ENCODE measurements at regions not wholly inside any gene's neighbourhood (a gene's known extent, or its start where the extent isn't known, plus 50 kb on each side); places are given as distances from the start of the nearest gene placed in this dataset.
A peak's percentile ranks its signal among the peaks of the same experiment; 100 is the strongest.

DNA sequence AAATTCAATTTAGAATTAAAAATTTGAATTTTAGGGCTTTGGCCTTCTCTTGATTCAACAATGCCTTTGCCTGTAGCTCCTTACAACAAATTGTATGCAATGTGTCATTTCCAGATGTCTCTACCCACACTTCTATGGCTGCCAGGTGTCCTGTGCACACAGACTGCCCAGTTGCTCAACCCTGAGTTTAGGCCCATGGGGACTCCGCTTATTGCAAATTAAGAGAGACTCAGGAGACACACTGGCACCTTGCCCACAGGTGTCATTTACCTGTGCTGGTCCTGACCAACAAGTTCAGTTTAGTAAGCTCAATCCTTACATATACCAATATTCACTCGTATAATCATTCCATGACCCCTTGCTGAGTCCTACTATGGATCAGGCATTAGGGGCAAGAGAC is 236.1 kb downstream of the OMA1 start:
- DNase-seq = no peak

DNA sequence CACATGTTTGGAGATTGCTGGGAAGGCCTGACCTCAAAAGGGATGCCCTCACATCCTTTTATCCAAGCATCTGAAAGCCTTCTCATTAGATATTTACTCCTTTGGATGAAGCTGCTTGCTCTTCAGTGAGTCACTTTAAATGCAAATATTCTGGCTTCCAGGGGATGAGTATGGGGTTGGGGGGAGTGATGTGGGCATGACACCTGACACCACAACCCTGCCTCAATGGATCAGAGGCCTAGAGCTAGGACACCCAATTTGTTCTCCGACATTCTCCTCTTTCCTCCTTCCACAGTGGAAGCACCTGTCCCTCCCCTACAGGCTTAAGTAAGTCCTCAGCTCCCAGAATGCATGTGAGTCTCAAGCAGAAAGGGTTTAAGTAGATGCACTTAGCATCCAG is 238.3 kb downstream of the OMA1 start:
- no peak for DNase-seq

DNA sequence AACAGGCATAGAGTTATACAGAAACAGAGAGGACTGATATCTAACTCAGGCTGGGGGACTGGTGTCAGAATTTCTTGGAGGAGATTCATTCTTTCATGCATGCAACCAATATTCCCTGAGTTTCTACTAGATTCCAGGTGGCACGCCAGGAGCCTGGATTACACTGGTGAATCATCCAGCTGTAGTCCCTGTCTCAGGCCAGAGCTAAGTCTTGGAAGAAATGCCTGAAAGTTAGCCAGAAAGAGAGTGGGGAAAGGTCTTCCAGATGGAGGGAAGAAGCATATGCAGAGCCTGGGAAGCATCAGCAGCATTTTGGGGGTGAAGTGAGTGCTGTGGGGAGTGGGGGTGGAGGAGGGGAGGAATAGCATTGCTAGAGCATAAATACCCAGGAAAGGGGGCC is 239.1 kb downstream of the OMA1 start:
- DNase-seq = no peak

DNA sequence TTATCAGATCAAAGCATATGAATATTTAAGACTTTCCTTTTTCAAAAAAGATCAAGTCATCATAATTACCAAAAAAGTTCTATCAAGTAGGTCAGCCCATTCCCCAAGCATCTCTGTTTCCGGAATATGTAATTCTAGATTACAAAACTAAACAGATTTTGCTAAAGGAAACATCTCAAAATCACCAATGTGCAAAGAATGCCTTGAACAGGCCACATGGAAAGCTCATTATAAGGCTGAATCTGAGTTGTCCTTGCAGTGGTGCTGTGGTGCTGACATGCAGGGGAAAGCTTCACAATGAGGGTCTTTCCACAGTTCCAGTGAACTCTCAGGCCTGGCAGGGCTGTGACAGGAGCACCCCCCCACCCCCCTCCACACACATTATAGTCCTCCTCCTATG is 240.9 kb downstream of the OMA1 start:
- DNase-seq = no peak

DNA sequence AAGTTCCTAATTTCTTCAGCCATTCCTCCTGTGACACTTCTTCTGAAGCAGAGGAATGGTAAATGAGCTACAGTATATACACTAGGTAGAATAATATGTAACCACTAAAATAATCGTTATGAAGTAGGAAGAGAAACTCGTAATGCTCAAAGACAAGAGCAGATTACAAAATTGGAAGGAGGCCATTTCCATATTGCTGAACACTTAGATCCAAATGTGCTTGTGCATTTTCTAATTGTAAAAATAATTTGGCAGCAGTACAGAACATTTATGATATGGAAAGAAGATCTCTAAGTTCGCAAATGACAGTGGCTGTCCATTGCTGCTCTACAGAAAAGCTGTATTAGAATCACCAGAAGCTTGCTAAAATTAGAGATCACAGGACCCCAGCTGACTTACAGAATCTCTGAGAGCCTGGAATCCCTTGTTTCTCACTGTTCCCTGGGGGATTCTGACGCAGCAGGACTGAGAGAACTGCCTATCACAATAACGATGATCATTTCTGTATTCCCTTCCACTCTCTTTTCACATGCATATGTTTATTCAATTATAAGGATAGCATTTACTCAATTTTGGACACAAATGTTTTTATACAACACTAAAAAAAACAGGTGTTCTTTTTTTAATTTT is 242.1 kb downstream of the OMA1 start:
- no peak for DNase-seq

DNA sequence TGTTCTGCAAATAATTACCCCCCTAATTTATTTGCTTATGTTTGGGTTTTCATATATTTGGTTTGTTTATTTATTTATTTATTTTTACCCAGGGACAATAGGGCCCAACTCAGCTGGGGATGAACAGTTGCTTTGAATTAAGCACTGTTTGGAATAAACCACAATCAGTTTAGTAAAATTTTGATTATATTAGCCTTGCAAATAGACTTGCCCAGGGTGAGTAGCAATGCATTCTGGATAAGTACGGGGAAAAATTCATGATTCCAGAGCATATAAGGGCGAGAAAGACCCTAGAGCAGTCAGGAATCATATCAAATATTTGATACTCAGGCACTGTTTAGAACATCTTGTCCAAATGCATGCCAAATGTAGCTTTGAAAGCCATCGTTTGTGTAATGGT is 242.7 kb downstream of the OMA1 start:
- no peak for DNase-seq

DNA sequence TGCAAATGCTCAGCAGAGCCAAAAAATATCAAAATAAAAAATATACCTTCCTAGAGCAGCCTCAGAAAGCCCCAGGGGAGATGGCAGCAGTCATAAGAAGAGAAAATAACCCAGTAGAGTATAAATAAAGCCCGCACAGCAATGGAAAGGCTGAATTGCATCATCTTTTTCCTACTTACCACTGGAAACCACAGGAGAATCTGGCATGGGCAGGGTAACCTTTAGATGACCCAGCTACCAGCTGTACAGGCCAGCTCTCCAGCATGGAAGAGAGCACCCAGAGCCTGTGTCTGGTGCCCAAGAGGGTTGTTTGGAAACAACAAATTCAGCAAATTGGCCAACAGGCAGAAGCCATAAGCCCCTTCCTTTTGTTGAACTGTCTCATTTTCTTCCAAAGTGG is 253.1 kb downstream of the OMA1 start:
- no peak for DNase-seq

DNA sequence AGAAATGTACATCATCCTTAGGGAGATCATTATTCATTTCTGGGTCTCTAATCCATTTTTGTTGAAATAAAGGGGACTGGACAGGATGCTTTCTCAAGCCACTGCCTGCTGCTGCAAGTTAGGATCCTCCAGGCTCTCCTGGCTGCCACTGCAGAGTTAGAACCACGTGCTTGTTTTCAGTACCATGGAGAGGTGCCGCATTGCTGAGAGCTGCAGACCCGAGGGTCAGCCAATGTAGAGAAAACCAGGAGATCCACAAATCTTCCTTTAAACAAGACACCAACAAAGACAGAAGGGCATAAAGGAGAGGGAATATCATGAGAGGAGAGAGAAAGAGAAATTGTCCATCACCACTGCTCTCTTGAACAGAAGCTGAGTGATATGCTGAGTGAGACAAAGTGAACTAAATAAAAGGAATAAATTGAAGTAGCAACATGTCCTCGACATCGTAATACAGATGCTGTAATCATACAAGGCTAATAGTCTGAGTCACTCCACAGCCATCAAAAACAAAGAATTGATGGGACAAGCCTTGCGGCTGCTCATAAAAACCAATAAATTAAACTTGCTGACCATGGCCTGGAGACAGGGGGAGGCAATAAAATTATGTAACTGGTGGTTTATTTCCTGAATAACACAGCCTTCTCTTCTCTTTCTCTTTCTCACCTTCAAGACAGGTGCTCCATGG is 255.7 kb downstream of the OMA1 start:
- no peak for DNase-seq

DNA sequence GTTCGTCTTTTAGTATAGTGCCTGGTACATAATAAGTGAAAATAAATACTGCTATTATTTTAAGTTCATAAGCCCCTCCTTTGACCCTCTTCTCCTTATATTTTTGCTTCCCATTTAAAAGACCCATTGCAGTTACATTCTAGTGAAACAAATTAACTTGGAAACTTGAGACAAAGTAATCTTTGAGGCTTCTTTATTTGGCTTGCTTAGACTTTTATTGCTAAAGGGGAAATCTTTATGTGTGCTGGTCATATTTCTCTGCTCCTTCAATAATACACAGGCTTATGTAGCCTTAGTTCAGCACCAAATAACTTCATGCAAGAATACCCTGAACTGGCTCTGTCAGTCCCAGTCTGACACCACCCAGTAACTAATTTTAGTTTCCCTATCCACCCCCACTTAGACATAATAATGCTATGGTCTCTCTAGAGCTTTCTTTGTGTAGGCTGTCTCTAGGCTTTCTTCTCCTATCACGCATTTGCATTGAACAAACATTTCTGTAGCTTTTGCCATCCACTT is 257.8 kb downstream of the OMA1 start:
- no peak for DNase-seq

DNA sequence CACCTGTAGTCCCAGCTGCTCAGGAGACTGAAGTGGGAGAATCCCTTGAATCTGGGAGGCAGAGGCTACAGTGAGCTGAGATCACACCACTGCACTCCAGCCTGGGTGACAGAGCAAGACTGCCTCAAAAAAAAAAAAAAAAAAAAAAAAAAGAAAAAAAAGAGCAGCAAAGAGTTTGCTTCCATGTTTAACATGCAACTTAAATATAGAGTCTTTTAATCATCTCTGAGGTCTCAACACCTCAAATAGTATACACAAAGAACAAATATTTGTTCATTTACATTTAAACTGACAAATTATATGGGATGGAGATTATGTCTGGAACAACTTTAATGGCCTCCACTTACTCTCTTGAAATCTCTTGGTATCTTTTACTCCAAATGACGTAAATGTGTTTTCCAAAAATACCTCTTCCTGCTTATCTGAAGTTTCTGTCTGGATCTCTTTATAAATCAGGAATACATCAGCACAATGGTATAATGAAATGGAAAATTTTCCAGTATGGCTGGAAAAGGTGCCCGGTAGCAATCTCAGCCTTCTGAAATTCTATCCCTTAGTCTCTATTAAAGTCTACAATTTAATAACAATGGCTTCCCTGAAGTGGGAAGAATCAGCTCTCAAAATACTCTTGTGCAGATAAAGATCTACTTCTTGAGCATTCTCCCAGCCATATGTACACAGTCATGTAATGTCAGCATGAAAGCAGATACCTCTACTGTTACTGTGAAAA is 258.5 kb downstream of the OMA1 start:
- no peak for DNase-seq

DNA sequence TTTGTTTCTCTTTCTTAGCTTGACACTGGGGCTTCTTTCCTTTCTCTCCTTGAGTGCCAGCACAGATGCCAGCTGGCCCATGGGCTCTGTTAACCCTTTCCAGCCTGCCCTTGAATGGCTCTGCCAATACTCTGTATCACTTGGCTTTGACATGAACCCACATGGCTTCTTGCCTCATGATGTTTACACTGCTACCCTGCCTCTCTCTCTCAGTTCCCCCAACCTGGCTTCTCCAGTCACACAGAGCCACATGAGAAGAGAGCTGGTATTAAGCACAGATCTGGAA is 262.4 kb downstream of the OMA1 start:
- DNase-seq = no peak

DNA sequence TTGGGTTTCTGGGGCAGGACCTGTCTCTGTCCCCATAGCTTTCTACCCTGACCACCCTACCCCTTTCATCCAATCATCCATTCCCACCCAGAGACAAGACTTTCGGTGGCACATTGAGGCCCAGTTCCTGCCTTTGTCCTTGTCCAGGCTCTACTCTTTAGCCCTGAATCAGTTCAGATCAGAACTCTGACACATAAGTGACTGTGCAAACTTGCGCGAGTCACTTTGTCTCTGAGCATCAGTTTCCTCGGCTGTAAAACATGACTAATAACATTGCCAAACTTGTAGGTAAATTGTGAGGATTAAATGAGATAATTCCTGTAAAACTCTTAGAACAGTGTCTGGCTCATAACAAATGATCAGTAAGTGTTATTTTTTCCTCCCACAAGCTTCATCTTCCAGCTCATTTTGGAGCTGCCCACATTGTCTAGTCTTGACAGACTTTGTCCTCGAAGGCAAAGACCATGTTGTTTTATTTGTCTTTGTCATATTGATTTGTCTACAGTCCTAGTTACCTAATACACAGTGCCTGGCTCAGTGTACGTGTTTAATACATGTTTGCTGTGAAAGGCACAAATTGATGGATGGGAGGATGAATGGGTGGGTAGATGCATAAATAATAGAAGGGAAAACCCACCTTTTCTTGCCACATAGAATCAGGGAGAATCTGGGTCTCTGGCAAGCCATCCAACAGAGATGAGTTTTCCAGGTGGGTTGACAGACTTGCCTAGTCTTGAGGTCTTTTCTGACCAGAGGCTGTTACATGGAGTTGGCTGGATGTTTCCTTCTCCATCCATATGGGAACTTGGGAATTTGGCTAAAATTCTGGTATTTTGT is 262.9 kb downstream of the OMA1 start:
- DNase-seq = no peak

DNA sequence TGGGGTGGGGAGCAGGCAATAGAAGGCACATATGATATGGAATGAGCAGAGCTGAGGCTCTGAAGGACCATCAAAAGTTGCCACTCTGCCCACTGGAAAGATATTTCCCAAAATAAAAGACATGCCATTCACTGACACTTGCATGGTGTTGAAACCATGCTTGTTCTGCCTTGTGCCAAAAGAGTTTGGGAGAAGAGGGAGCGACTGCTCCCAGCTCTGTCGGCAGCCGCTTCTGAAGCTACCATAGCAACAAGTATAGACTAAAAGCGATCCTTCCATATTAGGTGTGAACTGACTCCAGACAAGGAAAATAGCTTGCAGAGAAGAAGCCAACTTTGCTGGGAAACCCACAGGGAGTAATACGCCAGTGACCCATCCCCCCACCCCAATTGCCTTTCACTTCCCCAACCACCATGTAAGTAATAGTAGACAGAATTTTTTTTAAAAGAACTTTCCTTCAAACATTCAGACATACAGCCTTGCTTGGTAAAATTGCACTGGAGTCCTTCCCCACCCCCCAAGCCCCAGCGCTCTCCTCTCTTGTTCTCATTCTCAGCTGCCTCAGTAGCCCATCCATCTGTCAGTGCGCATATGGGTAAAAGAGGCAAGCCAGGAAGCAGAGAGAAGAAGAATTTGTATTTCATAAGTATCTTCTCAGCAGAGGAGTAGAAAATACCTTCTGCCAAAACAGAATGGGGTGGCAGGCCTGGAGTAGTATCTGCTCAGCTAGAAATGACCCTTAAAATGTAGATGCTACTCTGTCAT is 263.7 kb downstream of the OMA1 start:
- DNase-seq = no peak

DNA sequence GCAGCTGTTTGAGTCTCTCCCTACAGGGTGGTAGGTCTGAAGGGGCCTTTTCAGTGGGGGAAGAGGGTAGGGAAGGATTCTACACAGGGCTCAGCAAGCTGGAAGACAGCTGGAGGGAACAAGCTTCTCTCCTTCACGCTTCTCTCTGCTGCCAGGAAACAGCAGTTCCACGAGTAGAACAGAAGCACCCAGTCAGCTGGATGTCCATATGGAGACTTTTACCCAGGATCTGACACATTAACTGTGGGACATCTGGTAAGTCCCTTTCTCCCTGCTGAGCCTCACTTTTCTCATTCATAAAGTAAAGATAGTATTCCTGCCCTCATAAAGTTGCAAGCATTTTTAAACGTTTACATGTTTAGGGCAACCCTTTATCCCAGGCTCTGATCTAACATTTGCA is 280.3 kb downstream of the OMA1 start:
- no peak for DNase-seq

DNA sequence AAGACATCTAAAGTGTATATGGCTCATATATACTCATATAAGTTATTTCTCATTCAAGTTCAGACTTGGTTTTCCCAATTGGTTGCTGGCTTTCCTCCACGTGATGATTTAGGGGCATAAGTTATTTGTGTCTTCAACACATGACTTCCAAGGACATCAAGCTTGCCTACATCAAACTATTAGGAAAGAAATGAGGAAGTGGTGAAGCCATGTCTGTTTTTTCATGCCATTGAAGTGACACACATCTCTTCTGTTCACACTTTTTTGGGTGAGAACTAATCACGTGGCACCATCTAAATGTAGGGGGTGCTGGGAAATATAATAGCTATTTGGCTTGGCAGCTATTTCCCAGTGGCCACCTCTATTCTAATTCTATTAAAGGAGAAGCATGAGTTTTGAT is 282.1 kb downstream of the OMA1 start:
- DNase-seq = no peak

DNA sequence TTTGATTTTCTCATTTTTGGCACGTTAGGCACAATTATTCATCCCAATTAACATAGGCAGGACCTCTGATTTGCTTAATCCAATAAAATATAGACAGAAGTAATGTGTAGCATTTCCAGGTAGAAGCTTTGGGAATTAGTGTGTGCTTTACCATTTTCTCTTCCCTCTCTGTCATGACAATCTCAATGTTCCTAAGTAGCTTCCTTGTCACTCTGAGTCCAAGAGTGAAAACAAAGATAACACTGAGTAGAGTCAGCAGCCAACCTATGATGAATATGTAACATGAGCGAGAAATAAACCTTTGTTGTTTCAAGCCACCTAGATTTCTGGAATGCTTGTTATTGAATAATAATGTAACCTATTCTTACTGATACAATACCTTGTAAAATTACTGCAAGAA is 283.8 kb downstream of the OMA1 start:
- DNase-seq = no peak

DNA sequence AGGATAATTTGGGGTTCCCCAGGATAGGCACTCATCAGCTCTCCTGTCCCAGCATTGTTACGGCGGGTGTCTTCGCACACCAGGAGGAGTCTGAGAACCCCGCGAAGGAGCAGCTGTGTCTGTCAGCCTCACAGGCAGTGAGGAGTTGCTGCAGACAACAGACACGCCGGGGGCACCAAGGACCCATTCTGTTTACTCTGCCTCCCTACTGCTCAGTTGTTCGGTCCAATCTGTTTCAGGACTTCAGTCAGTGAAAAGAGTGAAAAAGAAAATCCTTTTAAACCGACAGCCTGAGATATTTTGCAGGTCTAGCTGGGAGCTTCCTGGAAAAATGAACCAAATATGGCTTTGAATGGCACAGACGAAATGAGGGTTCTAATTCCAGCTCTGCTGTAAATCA is 288.4 kb downstream of the OMA1 start:
- DNase-seq = no peak

DNA sequence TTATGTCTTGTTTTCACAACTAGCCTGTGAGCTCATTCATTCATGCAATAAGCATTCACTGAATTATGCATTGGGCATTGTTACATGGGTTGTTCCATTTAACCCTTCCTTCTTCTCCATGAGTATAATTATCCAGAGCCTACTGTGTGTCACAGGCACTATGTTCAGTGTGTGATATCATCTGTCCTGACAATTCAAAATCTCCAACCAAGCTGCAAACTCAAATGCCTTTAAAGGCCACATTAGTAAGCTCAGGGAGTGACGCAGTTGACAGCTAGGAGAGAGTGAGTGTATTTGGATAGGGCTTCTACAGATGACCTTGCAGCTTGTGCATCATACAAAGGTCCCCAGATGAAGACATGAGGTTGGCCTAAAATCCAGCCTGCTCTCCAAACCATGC is 289.5 kb downstream of the OMA1 start:
- DNase-seq = no peak

DNA sequence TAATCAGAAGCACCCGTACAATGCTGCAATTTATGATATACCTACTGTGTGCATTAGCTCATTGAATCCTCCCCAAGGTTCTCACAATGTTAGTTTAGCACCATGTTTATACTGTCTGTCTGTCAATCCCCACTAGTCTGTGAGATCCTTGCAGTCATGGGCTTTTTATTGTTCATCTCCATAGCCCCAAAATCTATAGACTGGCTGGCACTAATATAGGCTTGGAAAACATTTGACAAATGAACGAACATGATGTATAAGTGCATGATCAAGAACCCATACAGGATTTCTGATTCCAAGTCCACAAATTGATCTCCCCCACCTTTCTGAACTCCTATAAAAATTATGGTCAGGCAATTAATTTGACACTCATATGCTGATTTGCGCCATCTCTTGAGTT is 290.0 kb downstream of the OMA1 start:
- no peak for DNase-seq

DNA sequence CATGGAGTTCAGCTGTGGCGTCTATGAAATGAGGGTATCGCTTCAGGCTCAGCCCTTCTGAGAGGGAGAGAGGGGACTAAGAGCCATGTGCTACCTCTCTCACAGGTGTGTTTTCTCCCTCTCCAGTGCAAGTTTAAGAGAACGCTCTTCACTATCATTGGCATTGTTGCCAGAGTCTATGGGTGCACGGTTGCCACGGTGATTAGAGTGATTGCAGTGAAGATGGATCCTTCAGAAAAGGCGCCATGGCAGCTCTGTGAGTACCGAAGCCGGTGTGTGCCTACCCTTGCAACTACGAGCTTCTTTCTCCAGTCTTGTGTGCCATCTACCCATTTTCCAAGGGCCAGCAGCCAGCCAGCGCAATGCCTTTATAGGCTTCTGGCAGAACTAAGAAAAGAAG is 290.5 kb downstream of the OMA1 start:
- no peak for DNase-seq

DNA sequence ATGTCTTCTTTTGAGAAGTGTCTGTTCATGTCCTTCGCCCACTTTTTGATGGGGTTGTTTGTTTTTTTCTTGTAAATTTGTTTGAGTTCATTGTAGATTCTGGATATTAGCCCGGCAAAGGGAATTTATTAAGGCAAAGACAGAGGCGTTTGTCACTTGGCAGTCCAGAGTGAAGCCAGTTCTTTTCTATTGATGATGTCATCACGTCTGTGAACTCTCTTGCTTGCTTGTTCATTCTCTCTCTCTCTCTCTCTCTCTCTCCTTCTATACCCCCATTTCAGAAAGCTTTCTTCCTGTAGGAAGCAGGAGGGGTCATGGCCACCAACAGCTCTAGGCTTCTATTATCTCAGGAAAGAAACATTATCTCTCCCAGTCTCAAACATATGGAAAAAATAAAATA is 291.3 kb downstream of the OMA1 start:
- DNase-seq = no peak

DNA sequence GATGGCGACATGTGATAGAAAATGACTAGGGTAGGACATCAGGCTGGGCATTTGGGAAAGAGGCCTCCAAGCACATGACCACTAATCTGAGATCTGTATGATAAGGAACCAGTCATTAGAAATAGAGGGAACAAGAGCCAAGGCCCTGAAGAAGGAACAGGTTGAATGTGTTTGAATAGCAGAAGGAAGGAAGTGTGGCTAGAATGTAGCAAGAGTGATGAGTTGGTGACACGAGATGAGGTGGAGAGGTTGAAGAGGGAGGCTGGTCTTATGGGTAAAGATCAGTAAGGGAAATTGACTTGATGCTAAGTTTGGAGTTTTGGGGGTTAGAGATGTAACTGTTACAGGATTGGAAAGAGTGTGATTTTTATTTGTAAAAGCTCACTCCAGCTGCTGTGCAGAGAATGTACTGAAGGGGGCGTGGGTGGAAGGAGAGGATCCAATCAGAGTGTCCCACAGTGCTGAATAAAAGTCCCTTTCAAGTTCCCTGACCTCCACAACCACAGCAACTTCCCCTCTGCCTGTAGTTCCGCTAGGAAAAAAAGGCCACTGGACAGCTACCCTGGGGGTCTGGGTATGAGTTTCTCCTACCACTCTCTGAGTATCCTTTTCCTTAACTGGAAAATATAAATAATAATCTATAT is 295.0 kb downstream of the OMA1 start:
- DNase-seq = peak; percentile 15

Measured in activated CD4-positive, alpha-beta T cell treated with anti-CD3 and anti-CD28 coated beads, Interleukin-2, Interleukin-6, amounts not matched to agents 100 ng/mL and 50 ng/mL, durations not matched to agents 16 hours and 8 hours (primary cell).